ENCODE measurements at regions not wholly inside any gene's neighbourhood (a gene's known extent, or its start where the extent isn't known, plus 50 kb on each side); places are given as distances from the start of the nearest gene placed in this dataset.

DNA sequence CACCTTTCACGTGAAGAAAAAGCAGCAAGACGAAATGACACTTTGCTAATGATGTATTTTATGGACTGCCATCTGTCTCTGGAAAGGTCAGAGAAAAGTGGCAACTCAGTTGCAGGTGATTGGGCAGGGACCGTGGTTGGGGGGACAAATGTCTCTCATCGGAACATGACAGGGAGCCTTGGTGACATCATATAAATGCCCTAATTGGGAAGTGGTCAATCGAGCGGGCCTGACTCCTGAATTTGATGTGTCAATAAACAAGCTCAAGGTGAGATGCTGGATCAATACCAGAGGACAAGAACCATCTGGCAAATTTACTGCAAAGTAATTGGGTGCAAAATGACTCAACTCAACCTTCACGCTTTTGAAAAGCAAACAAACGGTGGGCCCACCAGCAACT lies 151.9 kb upstream of the SKOR2 start:
- TF ChIP-seq TAF1 (CRISPR knock-in tag; IDR thresholded peaks at IDR 0.05) (no peak), RFX1 (IDR thresholded peaks at IDR 0.05) (no peak), NCOA1 (CRISPR knock-in tag; IDR thresholded peaks at IDR 0.05) (no peak), SIX1 (CRISPR knock-in tag; IDR thresholded peaks at IDR 0.05; ENCODE audit: borderline replicate concordance) (no peak)
